ENCODE measurements at regions not wholly inside any gene's neighbourhood (a gene's known extent, or its start where the extent isn't known, plus 50 kb on each side); places are given as distances from the start of the nearest gene placed in this dataset.
A peak's percentile ranks its signal among the peaks of the same experiment; 100 is the strongest.

GRCh38 chr21:28516991-28517592, 475.6 kb downstream of the LTN1 start:
- intact Hi-C loops (cut with DNase I; ENCODE audit: low total_unique reads), result no loop called here
- peak; percentile 33 to 36 for DNase-seq
- H3K27ac ChIP-seq, result peak overlapping the region; percentile 35 to 57
- no peaks in the 10 kb centered on the region for H3K9me3 ChIP-seq
- no peaks in the 10 kb centered on the region for H3K27me3 ChIP-seq
- no peaks in the 10 kb centered on the region for H3K4me1 ChIP-seq
- H3K36me3 ChIP-seq, result no peaks in the 10 kb centered on the region
- H3K4me3 ChIP-seq, result no peak overlapping the region
- TF ChIP-seq CTCF (IDR thresholded peaks at IDR 0.05) (peak; percentile 17 to 38 (median 28)), POLR2A (IDR thresholded peaks at IDR 0.05) (no peak)

- Histone ChIP-seq H3K4me1 (no peaks in the 10 kb centered on the region), H3K27ac (peak overlapping the region; percentile 35 to 57), H3K36me3 (no peaks in the 10 kb centered on the region), H3K9me3 (no peaks in the 10 kb centered on the region), H3K4me3 (no peak overlapping the region), H3K27me3 (no peaks in the 10 kb centered on the region)
- DNase-seq, result no peak
- TF ChIP-seq POLR2A (IDR thresholded peaks at IDR 0.05), result no peak
- TF ChIP-seq CTCF (IDR thresholded peaks at IDR 0.05), result no peak
- intact Hi-C loops (cut with DNase I; ENCODE audit: low total_unique reads), result no loop called here
These were observed 476.7 kb downstream of the LTN1 start for GRCh38 chr21:28516021-28516420.

- Histone ChIP-seq H3K27ac (no peak overlapping the region), H3K36me3 (no peaks in the 10 kb centered on the region), H3K4me1 (no peaks in the 10 kb centered on the region), H3K9me3 (no peaks in the 10 kb centered on the region), H3K27me3 (no peaks in the 10 kb centered on the region), H3K4me3 (no peak overlapping the region)
- TF ChIP-seq POLR2A (IDR thresholded peaks at IDR 0.05), result no peak
- TF ChIP-seq CTCF (IDR thresholded peaks at IDR 0.05), result no peak
- intact Hi-C loops (cut with DNase I; ENCODE audit: low total_unique reads), result no loop called here
- no peak for DNase-seq
These were observed 479.2 kb downstream of the LTN1 start for GRCh38 chr21:28513428-28513827.

- Histone ChIP-seq H3K27ac (no peak overlapping the region), H3K4me3 (no peak overlapping the region), H3K9me3 (peaks cover 0 to 9% of the 10 kb centered on the region in 2 donors), H3K27me3 (no peaks in the 10 kb centered on the region), H3K36me3 (no peaks in the 10 kb centered on the region), H3K4me1 (no peaks in the 10 kb centered on the region)
- intact Hi-C loops (cut with DNase I; ENCODE audit: low total_unique reads), result no loop called here
- no peak for DNase-seq
- no peak for TF ChIP-seq POLR2A (IDR thresholded peaks at IDR 0.05)
These were observed 483.6 kb downstream of the LTN1 start for GRCh38 chr21:28509031-28509430.

GRCh38 chr21:28508126-28508525, 484.6 kb downstream of the LTN1 start:
- no peaks in the 10 kb centered on the region for H3K27me3 ChIP-seq
- TF ChIP-seq CTCF (IDR thresholded peaks at IDR 0.05), result no peak
- no peak for TF ChIP-seq POLR2A (IDR thresholded peaks at IDR 0.05)
- no peaks in the 10 kb centered on the region for H3K4me1 ChIP-seq
- no peak overlapping the region for H3K27ac ChIP-seq
- H3K4me3 ChIP-seq, result no peak overlapping the region
- H3K9me3 ChIP-seq, result peaks cover 0 to 9% of the 10 kb centered on the region in 2 donors
- intact Hi-C loops (cut with DNase I; ENCODE audit: low total_unique reads), result no loop called here
- H3K36me3 ChIP-seq, result no peaks in the 10 kb centered on the region
- no peak for DNase-seq

GRCh38 chr21:28496517-28496916, 496.2 kb downstream of the LTN1 start:
- no peak for TF ChIP-seq POLR2A (IDR thresholded peaks at IDR 0.05)
- TF ChIP-seq CTCF (IDR thresholded peaks at IDR 0.05), result no peak
- H3K4me1 ChIP-seq, result no peaks in the 10 kb centered on the region
- H3K36me3 ChIP-seq, result no peaks in the 10 kb centered on the region

More at GRCh38 chr21:28496517-28496916, 496.2 kb downstream of the LTN1 start:
- DNase-seq, result no peak
- Histone ChIP-seq H3K27ac (no peak overlapping the region), H3K27me3 (no peaks in the 10 kb centered on the region), H3K9me3 (no peaks in the 10 kb centered on the region), H3K4me3 (no peak overlapping the region)
- intact Hi-C loops (cut with DNase I; ENCODE audit: low total_unique reads), result no loop called here

All from uterus (tissue), 3 donors.